ENCODE measurements at regions not wholly inside any gene's neighbourhood (a gene's known extent, or its start where the extent isn't known, plus 50 kb on each side); places are given as distances from the start of the nearest gene placed in this dataset.

GRCh38 chr13:102993348-102993747, 72.9 kb downstream of the SLC10A2 start:
- Histone ChIP-seq H3K9ac (ENCODE audit: low read length) (no peak overlapping the region), H3K27ac (ENCODE audit: low read length in 2 of 2) (no peak overlapping the region), H2AFZ (ENCODE audit: insufficient read depth, low read depth, low read length, poor library complexity, severe bottlenecking) (no peak overlapping the region), H3K9me3 (ENCODE audit: control extremely low read depth in 1 of 3, control insufficient read depth in 2 of 3, insufficient read depth in 1 of 3, low read length in 2 of 3) (peaks cover 4 to 22% (median 9%) of the 10 kb centered on the region in 3 donors), H3K36me3 (replicated peaks in 1 of 2; ENCODE audit: control extremely low read depth in 1 of 2, control insufficient read depth in 1 of 2, extremely low read depth in 1 of 2, insufficient read depth in 2 of 2, low read length in 1 of 2) (no peaks in the 10 kb centered on the region), H3K4me1 (ENCODE audit: control insufficient read depth in 2 of 2, insufficient read depth in 2 of 2, low read length in 2 of 2) (no peaks in the 10 kb centered on the region), H3K4me2 (replicated peaks; ENCODE audit: low read depth, low read length, poor library complexity, severe bottlenecking) (no peak overlapping the region), H3K4me3 (ENCODE audit: control extremely low read depth in 1 of 5, extremely low read depth in 1 of 5, insufficient read depth in 1 of 5, low read depth in 2 of 5, low read length in 4 of 5) (no peak overlapping the region), H3K79me2 (ENCODE audit: control insufficient read depth, insufficient read depth, low read length) (no peaks in the 10 kb centered on the region), H3K27me3 (replicated peaks in 1 of 4; ENCODE audit: control extremely low read depth in 1 of 4, control insufficient read depth in 3 of 4, insufficient read depth in 4 of 4, low read length in 3 of 4) (no peaks in the 10 kb centered on the region), H4K20me1 (ENCODE audit: control insufficient read depth, insufficient read depth, low read length, poor library complexity, severe bottlenecking) (no peaks in the 10 kb centered on the region)
- DNase-seq = no peak
- no peak overlapping the region for H3K4me3 Mint-ChIP-seq
- intact Hi-C loops (cut with micrococcal nuclease) = no loop called here
- ChIA-PET POLR2A (no interaction called here), CTCF (interaction anchor here (0.9 to 1.4 kb wide), 2 partner anchors 10 to 16 kb away, joined by 3 to 4 read pairs; no protein-coding TSS in a partner anchor)
- peaks cover 15% of the 10 kb centered on the region for H3K9me3 Mint-ChIP-seq (ENCODE audit: insufficient read depth)
- H3K4me1 Mint-ChIP-seq = no peaks in the 10 kb centered on the region
- ATAC-seq (ENCODE audit: low read depth) = no peak
- H3K27me3 Mint-ChIP-seq = no peaks in the 10 kb centered on the region
- TF ChIP-seq CTCF (IDR thresholded peaks at IDR 0.05) = no peak
- TF ChIP-seq EZH2 (IDR thresholded peaks at IDR 0.05; ENCODE audit: borderline replicate concordance, insufficient read depth, low read depth, low read length, poor library complexity, severe bottlenecking) = no peak
- no peak overlapping the region for H3K27ac Mint-ChIP-seq
- WGBS (ENCODE audit: insufficient coverage) = no CpG with 5 or more reads among the region's 2 CpGs

- Histone ChIP-seq H4K20me1 (ENCODE audit: control insufficient read depth, insufficient read depth, low read length, poor library complexity, severe bottlenecking) (no peaks in the 10 kb centered on the region), H3K4me3 (ENCODE audit: control extremely low read depth in 1 of 5, extremely low read depth in 1 of 5, insufficient read depth in 1 of 5, low read depth in 2 of 5, low read length in 4 of 5) (no peak overlapping the region), H3K4me1 (ENCODE audit: control insufficient read depth in 2 of 2, insufficient read depth in 2 of 2, low read length in 2 of 2) (no peaks in the 10 kb centered on the region), H3K9ac (ENCODE audit: low read length) (no peak overlapping the region), H3K9me3 (ENCODE audit: control extremely low read depth in 1 of 3, control insufficient read depth in 2 of 3, insufficient read depth in 1 of 3, low read length in 2 of 3) (peaks cover 5 to 25% (median 16%) of the 10 kb centered on the region in 3 donors), H3K36me3 (replicated peaks in 1 of 2; ENCODE audit: control extremely low read depth in 1 of 2, control insufficient read depth in 1 of 2, extremely low read depth in 1 of 2, insufficient read depth in 2 of 2, low read length in 1 of 2) (no peaks in the 10 kb centered on the region), H3K79me2 (ENCODE audit: control insufficient read depth, insufficient read depth, low read length) (no peaks in the 10 kb centered on the region), H2AFZ (ENCODE audit: insufficient read depth, low read depth, low read length, poor library complexity, severe bottlenecking) (no peak overlapping the region), H3K4me2 (replicated peaks; ENCODE audit: low read depth, low read length, poor library complexity, severe bottlenecking) (no peak overlapping the region), H3K27ac (ENCODE audit: low read length in 2 of 2) (no peak overlapping the region), H3K27me3 (replicated peaks in 1 of 4; ENCODE audit: control extremely low read depth in 1 of 4, control insufficient read depth in 3 of 4, insufficient read depth in 4 of 4, low read length in 3 of 4) (no peaks in the 10 kb centered on the region)
- Mint-ChIP-seq H3K4me1 (no peaks in the 10 kb centered on the region), H3K27me3 (no peaks in the 10 kb centered on the region), H3K9me3 (ENCODE audit: insufficient read depth) (peaks cover 12% of the 10 kb centered on the region), H3K27ac (no peak overlapping the region), H3K4me3 (no peak overlapping the region)
- intact Hi-C loops (cut with micrococcal nuclease) = no loop called here
- ATAC-seq (ENCODE audit: low read depth) (no peak), DNase-seq (no peak)
- TF ChIP-seq CTCF (IDR thresholded peaks at IDR 0.05) (no peak), EZH2 (IDR thresholded peaks at IDR 0.05; ENCODE audit: borderline replicate concordance, insufficient read depth, low read depth, low read length, poor library complexity, severe bottlenecking) (no peak)
- CTCF ChIA-PET = no interaction called here
- 80% methylated on average over 1 of the region's 5 CpGs for whole genome bisulfite sequencing (ENCODE audit: insufficient coverage)
- POLR2A ChIA-PET = no interaction called here
Observed at GRCh38 chr13:102984210-102984609, 82.0 kb downstream of the SLC10A2 start.
